HepG2 (cell line): ENCODE measurements at regions not wholly inside any gene's neighbourhood (a gene's known extent, or its start where the extent isn't known, plus 50 kb on each side); places are given as distances from the start of the nearest gene placed in this dataset.

Experiments
- ATAC-seq: fragments of 200-7000 bp; cut with Tn5 transposase; 3 replicates; pipeline ENCODE4 v1.9.1; 2020; ENCODE audit warnings: mild to moderate bottlenecking, moderate library complexity
- BruUV-seq: library from RNA; stranded (reverse); fragments of 400-500 nt; replicated peaks from 2 replicates; lab custom pipeline; 2021; lab: Mats Ljungman, UMichigan
- CTCF ChIA-PET: fragments of 300-600 bp; formaldehyde crosslinking; extraction: SDS; loops from one replicate; lab custom pipeline; 2021; ENCODE audit warnings: low total read pairs, inconsistent platforms, low intra/inter-chr PET ratio; lab: Yijun Ruan, JAX
- POLR2A ChIA-PET: fragments of 350-600 bp; sonication (Branson Sonifier 250); formaldehyde crosslinking; loops from one replicate; lab custom pipeline; 2020; ENCODE audit warnings: antibody characterized with exemption, inconsistent platforms; lab: Yijun Ruan, JAX
- DNase-seq: peaks from one replicate; pipeline ENCODE4 v3.0.0-alpha.2; 2015; ENCODE audit warnings: low spot score
- FAIRE-seq: peaks from 3 replicates; lab custom pipeline; 2011; peaks lifted over from hg19 to GRCh38; lab: Jason Lieb, UNC
- H2AFZ ChIP-seq: one replicate; pipeline ENCODE4 v1.6.1; 2011; ENCODE audit warnings: low read length, inconsistent platforms
- H3K27ac ChIP-seq: fragments of 300-600 bp; 3 replicates; pipeline ENCODE4 v1.8.0; 2011; ENCODE audit warnings: mixed run types, mild to moderate bottlenecking, mixed read lengths, low read length, inconsistent platforms; ENCODE audit not compliant: insufficient read depth; ENCODE audit errors: extremely low read length
- H3K27me3 ChIP-seq, 2 experiments: fragments of 200-600 bp in 1 of 2; 2 replicates in 1 of 2; 3 replicates in 1 of 2; pipeline versions ENCODE4 v1.6.0 to v1.8.0; 2011; ENCODE audit warnings: low read length in 2 of 2, mild to moderate bottlenecking in 2 of 2, moderate library complexity in 2 of 2, inconsistent platforms in 1 of 2; ENCODE audit not compliant: insufficient read depth in 2 of 2, control insufficient read depth in 1 of 2
- H3K36me3 ChIP-seq, 2 experiments: fragments of 200-600 bp in 1 of 2; replicated peaks in 1 of 2; 2 replicates in 1 of 2; 3 replicates in 1 of 2; pipeline versions ENCODE4 v1.5.1 to v1.8.0; 2011; ENCODE audit warnings: low read length in 2 of 2, inconsistent platforms in 1 of 2; ENCODE audit not compliant: insufficient read depth in 2 of 2, control insufficient read depth in 1 of 2
- H3K4me1 ChIP-seq: 2 replicates; pipeline ENCODE4 v1.5.1; 2012; ENCODE audit warnings: low read length, inconsistent platforms; ENCODE audit not compliant: insufficient read depth
- H3K4me2 ChIP-seq: 2 replicates; pipeline ENCODE4 v1.6.0; 2011; ENCODE audit warnings: low read depth, low read length, inconsistent platforms
- H3K4me3 ChIP-seq, 3 experiments: fragments of 200-600 bp in 1 of 3; sonication (generic), shearing (Covaris generic) in 1 of 3; replicated peaks in 1 of 3; 2 replicates each; pipeline ENCODE4 v1.5.1; 2011 to 2016; ENCODE audit warnings: low read length in 3 of 3, inconsistent platforms in 2 of 3, low read depth in 2 of 3, mild to moderate bottlenecking in 2 of 3, control low read depth in 1 of 3, mixed read lengths in 1 of 3; ENCODE audit not compliant: insufficient read depth in 1 of 3
- H3K79me2 ChIP-seq: one replicate; pipeline ENCODE4 v1.6.1; 2011; ENCODE audit warnings: low read length, inconsistent platforms; ENCODE audit not compliant: insufficient read depth
- H3K9ac ChIP-seq: 2 replicates; pipeline ENCODE4 v1.6.0; 2011; ENCODE audit warnings: mild to moderate bottlenecking, low read depth, low read length, inconsistent platforms; ENCODE audit not compliant: insufficient read depth
- H3K9me3 ChIP-seq: 2 replicates; pipeline ENCODE4 v1.5.1; 2012; ENCODE audit warnings: mild to moderate bottlenecking, low read length
- H4K20me1 ChIP-seq: 2 replicates; pipeline ENCODE4 v1.6.0; 2011; ENCODE audit warnings: inconsistent platforms, mild to moderate bottlenecking, low read length, moderate library complexity; ENCODE audit not compliant: insufficient read depth
- AHR ChIP-seq: IDR thresholded peaks from 2 replicates; pipeline ENCODE4 v1.6.1; 2018; ENCODE audit warnings: missing genetic modification reagents, missing compliant biosample characterization
- ARID3A ChIP-seq: IDR thresholded peaks from 2 replicates; pipeline ENCODE4 v1.6.1; 2012; ENCODE audit warnings: low read depth, low read length, improper control_type of control experiment
- JDP2 ChIP-seq: sonication (generic); formaldehyde crosslinking; IDR thresholded peaks from 2 replicates; pipeline ENCODE4 v1.8.1; 2022; ENCODE audit warnings: missing genetic modification reagents, borderline replicate concordance
- REPIN1 ChIP-seq: sonication (generic); formaldehyde crosslinking; IDR thresholded peaks from 2 replicates; pipeline ENCODE4 v1.8.0; 2022; ENCODE audit warnings: missing genetic modification reagents, low read depth, mild to moderate bottlenecking, borderline replicate concordance
- RXRA ChIP-seq: sonication (generic); formaldehyde crosslinking; IDR thresholded peaks from 2 replicates; pipeline ENCODE4 v1.5.1; 2020; ENCODE audit warnings: missing genetic modification reagents
- ZEB1 ChIP-seq: IDR thresholded peaks from 2 replicates; pipeline ENCODE4 v1.6.1; 2012; ENCODE audit warnings: mild to moderate bottlenecking, low read depth, inconsistent platforms; ENCODE audit not compliant: insufficient replicate concordance
- ZNF329 ChIP-seq: sonication (generic); formaldehyde crosslinking; IDR thresholded peaks from 2 replicates; pipeline ENCODE4 v1.9.0; 2021; ENCODE audit warnings: low read depth, mild to moderate bottlenecking, missing genetic modification reagents
- ZNF549 ChIP-seq: sonication (generic); formaldehyde crosslinking; IDR thresholded peaks from 2 replicates; pipeline ENCODE4 v1.5.0; 2020; ENCODE audit warnings: missing genetic modification reagents
- ZNF746 ChIP-seq: sonication (generic); formaldehyde crosslinking; IDR thresholded peaks from 2 replicates; pipeline ENCODE4 v1.8.0; 2022; ENCODE audit warnings: mild to moderate bottlenecking, missing genetic modification reagents
- WGBS: methylation state at CpG from one replicate; pipeline ENCODE4 v1.1.6; 2017; ENCODE audit warnings: low lambda C conversion rate; 5-methylcytosine and 5-hydroxymethylcytosine counted together
- in situ Hi-C: cut with HindIII; loops from 2 replicates; pipeline ENCODE4 v1.10.0; 2017; ENCODE audit warnings: low pct_unique_long_range_greater_than_20kb; ENCODE audit not compliant: extremely low pct_ligation_motif_present
- intact Hi-C: fragments of 100-400 bp; cut with micrococcal nuclease; formaldehyde crosslinking; loops from one replicate; pipeline ENCODE4 v1.10.0; 2022; ENCODE audit not compliant: unreplicated experiment
- TF ChIP-seq, protein P1 (sequence below): sonication (generic); formaldehyde crosslinking; IDR thresholded peaks from 2 replicates; pipeline ENCODE4 v1.4.0; 2020; ENCODE audit warnings: mild to moderate bottlenecking, missing genetic modification reagents

DNA sequence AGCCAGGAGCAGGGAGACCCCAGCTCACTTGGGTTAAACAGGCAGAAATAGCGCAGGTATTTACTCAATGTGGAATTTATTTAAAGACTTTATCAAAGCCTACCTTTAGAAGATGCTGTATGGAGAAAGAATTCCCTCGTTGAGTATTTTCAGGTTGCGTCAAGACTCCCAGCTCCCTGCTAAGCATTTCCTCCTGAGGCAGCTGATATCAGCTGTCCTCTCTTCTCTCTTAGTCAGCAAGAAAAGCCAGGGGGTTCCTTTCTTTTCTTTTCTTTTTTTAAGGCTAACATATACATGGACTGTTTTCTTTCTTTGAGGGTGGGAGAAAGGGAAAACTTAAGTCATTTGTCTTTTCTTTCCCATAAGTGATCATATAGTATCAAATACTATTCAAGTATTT lies 125.8 kb upstream of the POU2AF2 start:
- BruUV-seq: no TSS peak
- ATAC-seq (no peak), FAIRE-seq (no peak), DNase-seq (no peak)
- no peak for TF ChIP-seq REPIN1 (CRISPR knock-in tag)
- no peak for TF ChIP-seq AHR (CRISPR knock-in tag)
- in situ Hi-C loops (no loop called here), intact Hi-C loops (no loop called here)
- Histone ChIP-seq H3K79me2 (no peaks in the 10 kb centered on the region), H2AFZ (no peak overlapping the region), H3K9me3 (no peaks in the 10 kb centered on the region), H3K27ac (no peak overlapping the region), H3K4me3 (no peak overlapping the region), H3K4me1 (no peaks in the 10 kb centered on the region), H4K20me1 (no peaks in the 10 kb centered on the region; the same call in 1 of the 2 replicates), H3K9ac (no peak overlapping the region), H3K27me3 (no peaks in the 10 kb centered on the region), H3K36me3 (no peaks in the 10 kb centered on the region), H3K4me2 (no peak overlapping the region)
- ChIA-PET POLR2A (no interaction called here), CTCF (no interaction called here)
- WGBS: 16% methylated on average over 3 of the region's 3 CpGs

DNA sequence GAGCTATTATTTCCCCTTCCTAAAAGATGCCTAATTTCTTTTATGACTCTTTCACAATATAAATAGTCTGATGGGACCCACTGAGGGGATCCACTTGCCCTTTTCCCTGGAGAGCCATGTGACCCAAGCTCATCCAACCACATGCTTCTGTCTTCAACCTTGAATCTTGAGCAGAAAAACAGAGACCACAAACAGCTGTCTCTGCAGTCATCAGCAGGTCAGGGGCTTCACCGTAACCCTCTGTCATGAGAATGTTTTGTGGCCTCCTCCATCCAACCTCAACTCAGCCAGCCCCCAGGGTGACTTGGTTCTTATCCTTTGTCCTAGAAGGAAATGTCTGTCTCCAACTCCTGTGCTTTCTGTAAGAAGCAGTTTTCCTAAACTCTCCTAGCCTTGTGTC lies 129.6 kb upstream of the POU2AF2 start:
- FAIRE-seq: no peak
- Histone ChIP-seq H3K9me3 (no peaks in the 10 kb centered on the region), H3K9ac (no peak overlapping the region), H4K20me1 (no peaks in the 10 kb centered on the region; the same call in 1 of the 2 replicates), H3K4me3 (no peak overlapping the region), H3K4me2 (no peak overlapping the region), H2AFZ (no peak overlapping the region), H3K36me3 (no peaks in the 10 kb centered on the region), H3K4me1 (no peaks in the 10 kb centered on the region), H3K27me3 (no peaks in the 10 kb centered on the region), H3K79me2 (no peaks in the 10 kb centered on the region), H3K27ac (no peak overlapping the region)
- BruUV-seq: no TSS peak
- DNase-seq: no peak
- in situ Hi-C loops (no loop called here), intact Hi-C loops (no loop called here)
- ChIA-PET CTCF (no interaction called here), POLR2A (no interaction called here)
- 10% methylated on average over 1 of the region's 1 CpG for WGBS
- TF ChIP-seq ZEB1 (no peak), ARID3A (no peak), ZNF329 (CRISPR knock-in tag) (no peak), JDP2 (no peak), ZNF746 (CRISPR knock-in tag) (no peak), RXRA (CRISPR knock-in tag) (no peak), ZNF549 (no peak)
- TF ChIP-seq, protein P1, sequence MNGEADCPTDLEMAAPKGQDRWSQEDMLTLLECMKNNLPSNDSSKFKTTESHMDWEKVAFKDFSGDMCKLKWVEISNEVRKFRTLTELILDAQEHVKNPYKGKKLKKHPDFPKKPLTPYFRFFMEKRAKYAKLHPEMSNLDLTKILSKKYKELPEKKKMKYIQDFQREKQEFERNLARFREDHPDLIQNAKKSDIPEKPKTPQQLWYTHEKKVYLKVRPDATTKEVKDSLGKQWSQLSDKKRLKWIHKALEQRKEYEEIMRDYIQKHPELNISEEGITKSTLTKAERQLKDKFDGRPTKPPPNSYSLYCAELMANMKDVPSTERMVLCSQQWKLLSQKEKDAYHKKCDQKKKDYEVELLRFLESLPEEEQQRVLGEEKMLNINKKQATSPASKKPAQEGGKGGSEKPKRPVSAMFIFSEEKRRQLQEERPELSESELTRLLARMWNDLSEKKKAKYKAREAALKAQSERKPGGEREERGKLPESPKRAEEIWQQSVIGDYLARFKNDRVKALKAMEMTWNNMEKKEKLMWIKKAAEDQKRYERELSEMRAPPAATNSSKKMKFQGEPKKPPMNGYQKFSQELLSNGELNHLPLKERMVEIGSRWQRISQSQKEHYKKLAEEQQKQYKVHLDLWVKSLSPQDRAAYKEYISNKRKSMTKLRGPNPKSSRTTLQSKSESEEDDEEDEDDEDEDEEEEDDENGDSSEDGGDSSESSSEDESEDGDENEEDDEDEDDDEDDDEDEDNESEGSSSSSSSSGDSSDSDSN: no peak
- no peak for ATAC-seq
